GM13976 (cell line): ENCODE measurements at regions not wholly inside any gene's neighbourhood (a gene's known extent, or its start where the extent isn't known, plus 50 kb on each side); places are given as distances from the start of the nearest gene placed in this dataset.

Experiments
- DNase-seq: peaks from one replicate; pipeline ENCODE4 v3.0.0; 2012; ENCODE audit warnings: low spot score
- in situ Hi-C: fragments of 300-500 bp; cut with MboI; formaldehyde crosslinking; loops from one replicate; pipeline ENCODE4 v1.12.0; 2022; ENCODE audit warnings: low sequenced_read_pairs, mixed read lengths, inconsistent platforms; ENCODE audit not compliant: unreplicated experiment
- TF ChIP-seq, protein P1 (sequence below): IDR thresholded peaks from 2 replicates; pipeline ENCODE4 v1.5.1; 2012; ENCODE audit warnings: borderline replicate concordance, mild to moderate bottlenecking; ENCODE audit not compliant: insufficient read depth; ENCODE audit errors: extremely low read depth, missing control alignments, control extremely low read depth

- DNase-seq, result no peak
- TF ChIP-seq, protein P1, sequence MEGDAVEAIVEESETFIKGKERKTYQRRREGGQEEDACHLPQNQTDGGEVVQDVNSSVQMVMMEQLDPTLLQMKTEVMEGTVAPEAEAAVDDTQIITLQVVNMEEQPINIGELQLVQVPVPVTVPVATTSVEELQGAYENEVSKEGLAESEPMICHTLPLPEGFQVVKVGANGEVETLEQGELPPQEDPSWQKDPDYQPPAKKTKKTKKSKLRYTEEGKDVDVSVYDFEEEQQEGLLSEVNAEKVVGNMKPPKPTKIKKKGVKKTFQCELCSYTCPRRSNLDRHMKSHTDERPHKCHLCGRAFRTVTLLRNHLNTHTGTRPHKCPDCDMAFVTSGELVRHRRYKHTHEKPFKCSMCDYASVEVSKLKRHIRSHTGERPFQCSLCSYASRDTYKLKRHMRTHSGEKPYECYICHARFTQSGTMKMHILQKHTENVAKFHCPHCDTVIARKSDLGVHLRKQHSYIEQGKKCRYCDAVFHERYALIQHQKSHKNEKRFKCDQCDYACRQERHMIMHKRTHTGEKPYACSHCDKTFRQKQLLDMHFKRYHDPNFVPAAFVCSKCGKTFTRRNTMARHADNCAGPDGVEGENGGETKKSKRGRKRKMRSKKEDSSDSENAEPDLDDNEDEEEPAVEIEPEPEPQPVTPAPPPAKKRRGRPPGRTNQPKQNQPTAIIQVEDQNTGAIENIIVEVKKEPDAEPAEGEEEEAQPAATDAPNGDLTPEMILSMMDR, result no peak
- in situ Hi-C loops, result no loop called here
These were observed 128.7 kb downstream of the RIN2 start for GRCh38 chr20:19886661-19887288.

GRCh38 chr20:19887556-19888268, 129.4 kb upstream of the NAA20 start:
- no peak for DNase-seq
- in situ Hi-C loops, result no loop called here
- TF ChIP-seq, protein P1, result no peak

- no peak for DNase-seq
- in situ Hi-C loops, result no loop called here
- TF ChIP-seq, protein P1, result no peak
These were observed 128.9 kb upstream of the NAA20 start for GRCh38 chr20:19888269-19888671.

- in situ Hi-C loops, result no loop called here
- DNase-seq, result no peak
- TF ChIP-seq, protein P1, result no peak
These were observed 127.9 kb upstream of the NAA20 start for GRCh38 chr20:19889011-19889953.

- no peak for DNase-seq
- in situ Hi-C loops, result no loop called here
- TF ChIP-seq, protein P1, result no peak
These were observed 126.6 kb upstream of the NAA20 start for GRCh38 chr20:19890445-19891051.

DNA sequence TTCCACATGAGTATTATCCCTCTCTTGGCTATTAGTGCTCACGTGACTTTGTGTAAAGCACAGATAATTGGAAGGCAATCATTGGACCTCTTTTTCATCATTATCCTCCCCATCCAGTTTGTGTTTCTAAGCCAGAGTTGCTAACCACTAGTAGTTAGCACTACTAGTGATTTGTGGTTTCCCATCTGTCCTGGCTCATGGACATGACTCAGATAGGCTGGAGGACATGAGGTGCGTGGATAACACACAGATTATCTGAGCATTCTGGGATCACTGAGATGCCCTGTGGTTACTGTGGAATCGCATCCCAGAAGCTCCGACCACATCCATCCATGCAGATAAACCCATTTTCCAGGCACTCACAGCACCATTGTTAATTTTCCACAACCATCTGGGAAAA, 123.8 kb upstream of the NAA20 start:
- in situ Hi-C loops, result no loop called here
- TF ChIP-seq, protein P1, result no peak
- DNase-seq, result no peak
